VCaP (cell line): ENCODE measurements at regions not wholly inside any gene's neighbourhood (a gene's known extent, or its start where the extent isn't known, plus 50 kb on each side); places are given as distances from the start of the nearest gene placed in this dataset.

Experiments used
- H3K27ac ChIP-seq: fragments of 450-650 bp; 2 replicates; pipeline ENCODE4 v1.5.1; 2017
- CTCF ChIP-seq: fragments of 450-650 bp; conservative IDR thresholded peaks from 2 replicates; pipeline ENCODE4 v1.5.1; 2017; ENCODE audit warnings: mild to moderate bottlenecking, moderate library complexity

DNA sequence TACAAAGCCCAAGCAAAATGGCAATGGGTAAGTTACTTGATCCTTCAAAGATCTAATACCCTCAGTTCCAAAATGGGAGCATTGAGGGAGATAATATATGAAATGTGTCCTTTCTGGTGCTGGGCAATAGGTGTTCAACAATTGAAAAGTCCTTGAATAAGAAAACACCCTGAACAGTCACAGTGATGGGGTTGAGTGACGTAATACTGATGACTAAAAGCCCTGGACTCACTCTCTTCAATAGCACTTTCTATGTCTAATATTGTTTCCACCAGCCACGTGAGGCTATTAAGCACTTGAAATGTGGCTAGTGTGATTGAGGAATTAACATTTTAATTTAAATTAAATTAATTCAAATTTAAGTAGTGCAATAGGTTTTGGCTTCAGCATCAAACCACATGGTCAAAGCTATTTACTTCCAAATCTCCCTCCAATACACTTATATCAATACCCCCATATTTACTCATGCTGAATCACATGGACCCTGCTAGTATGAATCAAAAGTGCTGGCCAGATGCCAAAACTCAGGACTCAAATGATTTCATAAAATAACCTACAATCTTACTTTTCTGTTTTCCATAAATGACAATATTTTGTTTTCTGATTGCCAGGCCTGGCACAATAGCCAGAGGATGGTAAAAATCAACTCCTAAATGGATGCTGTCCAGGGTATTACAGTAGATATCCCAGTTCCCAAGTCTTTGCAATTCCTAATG, 516.2 kb downstream of the HAPSTR1 start:
- H3K27ac ChIP-seq: no peak overlapping the region
- no peak for TF ChIP-seq CTCF

GRCh38 chr16:9610727-9611126, 519.3 kb downstream of the HAPSTR1 start:
- no peak overlapping the region for H3K27ac ChIP-seq
- TF ChIP-seq CTCF: no peak

DNA sequence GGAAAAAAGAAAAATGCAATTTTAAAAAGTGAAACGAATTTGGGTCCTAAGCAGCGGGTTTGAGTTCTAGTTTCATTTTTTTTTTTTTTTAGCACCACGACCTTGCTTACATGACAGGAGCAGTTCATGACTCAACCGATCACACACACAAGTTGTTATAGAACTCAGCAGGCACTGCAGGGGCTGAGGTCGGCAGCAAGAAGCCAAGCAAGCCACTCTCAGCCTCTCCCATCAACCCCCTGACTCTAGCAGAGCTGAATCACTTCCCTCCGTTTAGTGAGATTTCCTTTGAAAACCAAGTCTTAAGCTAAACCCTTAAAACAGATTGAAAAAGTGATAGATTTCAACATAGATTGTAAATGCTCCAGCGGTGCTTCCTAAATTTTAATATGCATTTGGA, 520.8 kb downstream of the HAPSTR1 start:
- no peak overlapping the region for H3K27ac ChIP-seq
- TF ChIP-seq CTCF: no peak

GRCh38 chr16:9614389-9614788, 522.9 kb downstream of the HAPSTR1 start:
- H3K27ac ChIP-seq: no peak overlapping the region
- TF ChIP-seq CTCF: no peak

- H3K27ac ChIP-seq: no peak overlapping the region
- TF ChIP-seq CTCF: no peak
Measured at GRCh38 chr16:9622268-9622667, 530.8 kb downstream of the HAPSTR1 start.

GRCh38 chr16:9625122-9625521, 533.7 kb downstream of the HAPSTR1 start:
- TF ChIP-seq CTCF: no peak
- H3K27ac ChIP-seq: no peak overlapping the region

DNA sequence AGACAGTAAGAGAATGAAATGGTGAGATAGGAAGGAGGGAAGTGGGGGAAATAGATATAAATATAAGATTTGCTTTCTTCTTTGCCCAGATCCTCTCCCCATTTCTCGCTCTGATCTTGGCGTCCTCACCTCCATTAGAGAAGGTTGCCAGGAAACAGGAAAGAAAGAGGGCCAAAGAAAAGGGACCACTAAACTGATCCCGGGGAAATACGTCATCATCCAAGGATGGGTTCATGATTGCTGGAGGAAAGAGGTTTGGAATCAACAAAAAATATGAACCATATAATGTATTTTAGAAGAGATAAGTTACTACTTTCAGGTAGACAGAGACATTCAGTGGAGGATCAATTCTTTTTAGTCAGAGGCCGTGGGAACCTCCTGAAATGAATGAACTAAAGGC, 536.0 kb downstream of the HAPSTR1 start:
- TF ChIP-seq CTCF: no peak
- H3K27ac ChIP-seq: no peak overlapping the region
